Lung microvascular endothelial cell (primary cell): ENCODE measurements at regions not wholly inside any gene's neighbourhood (a gene's known extent, or its start where the extent isn't known, plus 50 kb on each side); places are given as distances from the start of the nearest gene placed in this dataset.
A peak's percentile ranks its signal among the peaks of the same experiment; 100 is the strongest.

ENCODE experiments used
- DNase-seq, 2 donors: peaks; one replicate each; pipeline versions ENCODE4 v3.0.0 to v3.0.0-alpha.2; 2010; ENCODE audit warnings: low read depth in 2 of 2

- no peak for DNase-seq
Measured at GRCh38 chr3:72214066-72214951, 429.4 kb upstream of the PROK2 start.

- DNase-seq: peak; percentile 16 to 55
Measured at GRCh38 chr3:72213296-72214065, 428.5 kb upstream of the PROK2 start.

GRCh38 chr3:72212396-72212795 is 427.4 kb upstream of the PROK2 start:
- DNase-seq: no peak

- no peak for DNase-seq
Measured at GRCh38 chr3:72210261-72210660, 425.3 kb upstream of the PROK2 start.

GRCh38 chr3:72205297-72205826 is 420.4 kb upstream of the PROK2 start:
- no peak for DNase-seq

GRCh38 chr3:72204452-72204851 is 419.5 kb upstream of the PROK2 start:
- DNase-seq: no peak

GRCh38 chr3:72203613-72204349 is 418.8 kb upstream of the PROK2 start:
- DNase-seq: no peak

GRCh38 chr3:72203105-72203504 is 418.2 kb upstream of the PROK2 start:
- DNase-seq: no peak

GRCh38 chr3:72200332-72200731 is 415.4 kb upstream of the PROK2 start:
- DNase-seq: no peak

GRCh38 chr3:72199530-72199929 is 414.6 kb upstream of the PROK2 start:
- DNase-seq: no peak

GRCh38 chr3:72196377-72196929 is 411.5 kb upstream of the PROK2 start:
- no peak for DNase-seq

- no peak for DNase-seq
Measured at GRCh38 chr3:72195895-72196294, 410.9 kb upstream of the PROK2 start.

- DNase-seq: no peak
Measured at GRCh38 chr3:72194458-72194857, 409.5 kb upstream of the PROK2 start.

- DNase-seq: no peak
Measured at GRCh38 chr3:72193771-72194430, 409.0 kb upstream of the PROK2 start.

GRCh38 chr3:72192572-72192971 is 407.6 kb upstream of the PROK2 start:
- no peak for DNase-seq

GRCh38 chr3:72191209-72191960 is 406.4 kb upstream of the PROK2 start:
- no peak for DNase-seq

- DNase-seq: no peak
Measured at GRCh38 chr3:72190050-72190449, 405.1 kb upstream of the PROK2 start.

GRCh38 chr3:72189339-72189738 is 404.4 kb upstream of the PROK2 start:
- no peak for DNase-seq

- DNase-seq: no peak
Measured at GRCh38 chr3:72188536-72188935, 403.6 kb upstream of the PROK2 start.

GRCh38 chr3:72187131-72187530 is 402.2 kb upstream of the PROK2 start:
- DNase-seq: no peak
